HFF-Myc (cell line): ENCODE measurements at regions not wholly inside any gene's neighbourhood (a gene's known extent, or its start where the extent isn't known, plus 50 kb on each side); places are given as distances from the start of the nearest gene placed in this dataset.
"Not testable (repeated sequence)": the region's sequence is repeated elsewhere in the genome, so short reads cannot be mapped to it uniquely, and the experiment has no call there.

Experiments
- DNase-seq: peaks from one replicate; pipeline ENCODE4 v3.0.0-alpha.2; 2011; ENCODE audit warnings: low read depth; ENCODE audit errors: extremely low read depth
- H3K4me3 ChIP-seq: replicated peaks from 2 replicates; pipeline ENCODE4 v1.5.1; 2011; ENCODE audit warnings: low read depth, mild to moderate bottlenecking, control low read depth, low read length
- TF ChIP-seq, protein P1 (sequence below): IDR thresholded peaks from 2 replicates; pipeline ENCODE4 v1.5.1; 2012; ENCODE audit warnings: mild to moderate bottlenecking, low read depth, low read length, control low read depth; ENCODE audit errors: missing control alignments

DNA sequence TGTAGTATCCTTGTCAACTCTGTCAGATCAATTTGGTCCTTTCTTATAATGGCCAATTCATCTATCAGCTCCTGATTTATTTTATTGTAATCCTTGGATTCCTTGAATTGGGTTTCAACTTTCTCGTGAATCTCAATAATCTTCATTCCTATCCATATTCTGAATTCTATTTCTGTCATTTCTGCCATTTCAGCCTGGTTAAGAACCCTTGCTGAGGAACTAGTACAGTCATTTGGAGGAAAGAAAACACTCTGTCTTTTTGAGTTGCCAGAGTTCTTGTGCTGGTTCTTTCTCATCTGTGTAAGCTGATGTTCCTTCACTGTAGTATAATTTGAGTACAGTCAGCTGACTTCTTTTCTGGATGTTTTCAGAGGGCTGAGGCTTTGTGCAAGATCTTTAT lies 84.5 kb downstream of the CETN3 start:
- TF ChIP-seq, protein P1, sequence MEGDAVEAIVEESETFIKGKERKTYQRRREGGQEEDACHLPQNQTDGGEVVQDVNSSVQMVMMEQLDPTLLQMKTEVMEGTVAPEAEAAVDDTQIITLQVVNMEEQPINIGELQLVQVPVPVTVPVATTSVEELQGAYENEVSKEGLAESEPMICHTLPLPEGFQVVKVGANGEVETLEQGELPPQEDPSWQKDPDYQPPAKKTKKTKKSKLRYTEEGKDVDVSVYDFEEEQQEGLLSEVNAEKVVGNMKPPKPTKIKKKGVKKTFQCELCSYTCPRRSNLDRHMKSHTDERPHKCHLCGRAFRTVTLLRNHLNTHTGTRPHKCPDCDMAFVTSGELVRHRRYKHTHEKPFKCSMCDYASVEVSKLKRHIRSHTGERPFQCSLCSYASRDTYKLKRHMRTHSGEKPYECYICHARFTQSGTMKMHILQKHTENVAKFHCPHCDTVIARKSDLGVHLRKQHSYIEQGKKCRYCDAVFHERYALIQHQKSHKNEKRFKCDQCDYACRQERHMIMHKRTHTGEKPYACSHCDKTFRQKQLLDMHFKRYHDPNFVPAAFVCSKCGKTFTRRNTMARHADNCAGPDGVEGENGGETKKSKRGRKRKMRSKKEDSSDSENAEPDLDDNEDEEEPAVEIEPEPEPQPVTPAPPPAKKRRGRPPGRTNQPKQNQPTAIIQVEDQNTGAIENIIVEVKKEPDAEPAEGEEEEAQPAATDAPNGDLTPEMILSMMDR: no peak
- no peak overlapping the region for H3K4me3 ChIP-seq
- no peak for DNase-seq

DNA sequence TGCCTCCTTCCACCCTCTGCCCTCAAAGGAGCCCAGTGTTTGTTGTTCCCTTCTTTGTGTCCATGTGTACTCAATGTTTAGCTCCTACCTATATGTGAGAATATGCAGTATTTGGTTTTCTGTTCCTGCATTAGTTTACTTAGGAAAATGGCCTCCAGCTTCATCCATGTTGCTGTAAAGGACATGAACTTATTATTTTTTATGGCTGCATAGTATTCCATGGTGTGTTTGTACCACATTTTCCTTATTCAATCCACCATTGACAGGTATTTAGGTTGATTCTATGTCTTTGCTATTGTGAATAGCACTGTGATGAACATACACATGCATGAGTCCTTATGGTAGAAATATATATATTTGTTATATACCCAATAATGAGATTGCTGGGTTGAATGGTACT lies 89.2 kb downstream of the CETN3 start:
- not testable (repeated sequence) for H3K4me3 ChIP-seq, DNase-seq

DNA sequence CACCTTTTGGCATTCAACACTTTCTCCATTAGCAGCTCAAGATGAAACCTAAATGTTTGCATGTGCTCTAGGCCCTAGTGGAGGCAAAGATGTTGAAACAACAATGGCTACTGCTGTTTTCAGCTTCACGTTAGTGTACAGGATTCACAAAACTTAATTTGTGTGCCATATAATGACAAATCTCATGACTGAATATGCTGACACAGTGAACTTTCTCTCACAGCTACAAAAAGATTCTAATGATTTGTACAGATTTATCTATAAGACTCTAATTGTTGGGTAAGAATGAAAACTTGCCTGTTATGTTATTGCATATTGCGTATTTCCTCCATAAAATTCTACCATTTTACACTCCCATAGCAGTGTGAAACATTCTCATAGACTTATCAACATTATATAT lies 97.5 kb downstream of the CETN3 start:
- DNase-seq: no peak
- TF ChIP-seq, protein P1: no peak
- no peak overlapping the region for H3K4me3 ChIP-seq

DNA sequence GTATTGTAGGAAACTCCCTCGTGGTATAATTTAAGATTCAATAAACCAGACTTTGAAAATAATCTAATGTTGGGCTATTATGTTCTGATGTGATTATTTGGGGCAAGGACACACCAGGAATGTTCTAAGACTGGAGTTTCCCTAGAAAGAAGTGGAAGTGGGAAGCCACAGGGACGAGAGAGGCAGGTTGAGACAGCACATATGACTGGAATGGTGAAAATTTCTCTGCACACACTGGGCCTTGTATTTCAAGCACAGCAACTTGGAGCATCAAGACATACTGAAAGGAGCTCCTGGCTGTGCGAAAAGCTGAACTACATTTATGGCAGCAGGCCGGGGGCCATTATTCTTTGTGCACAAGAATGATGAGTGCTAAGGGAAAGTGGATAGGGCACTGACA lies 98.2 kb downstream of the CETN3 start:
- H3K4me3 ChIP-seq: no peak overlapping the region
- TF ChIP-seq, protein P1: no peak
- no peak for DNase-seq

GRCh38 chr5:90308787-90309585 lies 100.6 kb downstream of the CETN3 start:
- no peak for DNase-seq
- TF ChIP-seq, protein P1: no peak
- no peak overlapping the region for H3K4me3 ChIP-seq

DNA sequence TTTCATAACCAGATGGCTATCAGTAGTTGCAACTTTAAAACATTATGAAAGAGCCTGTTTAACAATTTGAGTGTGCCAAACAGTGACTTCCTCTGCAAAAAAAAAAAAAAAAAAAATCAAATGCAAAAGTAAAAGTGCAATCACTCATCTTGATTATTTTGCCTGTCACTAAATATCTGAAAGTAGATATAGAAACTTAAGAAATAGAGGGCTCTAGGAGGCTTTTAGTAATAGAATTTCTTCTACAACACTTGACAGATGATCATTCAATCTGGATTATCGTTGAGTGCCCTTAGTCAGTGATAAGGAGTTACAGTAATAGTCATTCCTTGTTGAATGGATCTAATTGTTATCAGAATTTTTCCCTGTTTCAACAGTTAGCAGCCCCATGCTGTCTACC lies 101.8 kb downstream of the CETN3 start:
- no peak for DNase-seq
- no peak overlapping the region for H3K4me3 ChIP-seq
- TF ChIP-seq, protein P1: no peak

- TF ChIP-seq, protein P1: no peak
- no peak overlapping the region for H3K4me3 ChIP-seq
- no peak for DNase-seq
These were observed 102.2 kb downstream of the CETN3 start for GRCh38 chr5:90307322-90307721.
